ENCODE measurements at regions not wholly inside any gene's neighbourhood (a gene's known extent, or its start where the extent isn't known, plus 50 kb on each side); places are given as distances from the start of the nearest gene placed in this dataset.

- no peak overlapping the region for H3K9ac ChIP-seq (ENCODE audit: low read depth, low read length)
- H3K4me1 ChIP-seq (ENCODE audit: insufficient read depth, low read length) = no peaks in the 10 kb centered on the region
- H3K27me3 ChIP-seq (ENCODE audit: insufficient read depth, low read length) = no peaks in the 10 kb centered on the region
- no peak overlapping the region for H3K27ac ChIP-seq (ENCODE audit: low read length)
- no peaks in the 10 kb centered on the region for H3K36me3 ChIP-seq (ENCODE audit: insufficient read depth, low read depth, low read length)
- H3K9me3 ChIP-seq (ENCODE audit: insufficient read depth, low read depth, low read length) = peaks cover 6% of the 10 kb centered on the region; the same call in 1 of the 2 replicates
- no peak overlapping the region for H3K4me3 ChIP-seq (ENCODE audit: low read length)
Measured at GRCh38 chr5:35513612-35514011, 104.1 kb upstream of the SPEF2 start.

- H3K9me3 ChIP-seq (ENCODE audit: insufficient read depth, low read depth, low read length) = peaks cover 7% of the 10 kb centered on the region
- no peak overlapping the region for H3K27ac ChIP-seq (ENCODE audit: low read length)
- H3K27me3 ChIP-seq (ENCODE audit: insufficient read depth, low read length) = no peaks in the 10 kb centered on the region
- H3K4me1 ChIP-seq (ENCODE audit: insufficient read depth, low read length) = no peaks in the 10 kb centered on the region
- no peak overlapping the region for H3K9ac ChIP-seq (ENCODE audit: low read depth, low read length)
- H3K36me3 ChIP-seq (ENCODE audit: insufficient read depth, low read depth, low read length) = no peaks in the 10 kb centered on the region
- H3K4me3 ChIP-seq (ENCODE audit: low read length) = no peak overlapping the region
Measured at GRCh38 chr5:35502206-35502605, 115.5 kb upstream of the SPEF2 start.

- no peak overlapping the region for H3K27ac ChIP-seq (ENCODE audit: low read length)
- H3K27me3 ChIP-seq (ENCODE audit: insufficient read depth, low read length) = no peaks in the 10 kb centered on the region
Measured at GRCh38 chr5:35488791-35489190, 128.9 kb upstream of the SPEF2 start.

GRCh38 chr5:35488055-35488454 lies 129.6 kb upstream of the SPEF2 start:
- Histone ChIP-seq H3K4me3 (ENCODE audit: low read length) (no peak overlapping the region), H3K9me3 (ENCODE audit: insufficient read depth, low read depth, low read length) (no peaks in the 10 kb centered on the region), H3K27me3 (ENCODE audit: insufficient read depth, low read length) (no peaks in the 10 kb centered on the region), H3K4me1 (ENCODE audit: insufficient read depth, low read length) (peaks cover 7% of the 10 kb centered on the region), H3K27ac (ENCODE audit: low read length) (no peak overlapping the region), H3K9ac (ENCODE audit: low read depth, low read length) (no peak overlapping the region), H3K36me3 (ENCODE audit: insufficient read depth, low read depth, low read length) (no peaks in the 10 kb centered on the region)

More at GRCh38 chr5:35488791-35489190, 128.9 kb upstream of the SPEF2 start:
- no peak overlapping the region for H3K9ac ChIP-seq (ENCODE audit: low read depth, low read length)
- peaks cover 4% of the 10 kb centered on the region for H3K4me1 ChIP-seq (ENCODE audit: insufficient read depth, low read length)
- no peaks in the 10 kb centered on the region for H3K9me3 ChIP-seq (ENCODE audit: insufficient read depth, low read depth, low read length)
- H3K36me3 ChIP-seq (ENCODE audit: insufficient read depth, low read depth, low read length) = no peaks in the 10 kb centered on the region
- H3K4me3 ChIP-seq (ENCODE audit: low read length) = no peak overlapping the region

- Histone ChIP-seq H3K36me3 (ENCODE audit: insufficient read depth, low read depth, low read length) (no peaks in the 10 kb centered on the region), H3K9ac (ENCODE audit: low read depth, low read length) (no peak overlapping the region), H3K27ac (ENCODE audit: low read length) (no peak overlapping the region)
Measured at GRCh38 chr5:35487233-35488025, 130.2 kb upstream of the SPEF2 start.

GRCh38 chr5:35485487-35485886 lies 132.2 kb upstream of the SPEF2 start:
- Histone ChIP-seq H3K9ac (ENCODE audit: low read depth, low read length) (no peak overlapping the region), H3K4me1 (ENCODE audit: insufficient read depth, low read length) (peaks cover 13% of the 10 kb centered on the region), H3K9me3 (ENCODE audit: insufficient read depth, low read depth, low read length) (no peaks in the 10 kb centered on the region), H3K4me3 (ENCODE audit: low read length) (no peak overlapping the region), H3K27me3 (ENCODE audit: insufficient read depth, low read length) (no peaks in the 10 kb centered on the region), H3K36me3 (ENCODE audit: insufficient read depth, low read depth, low read length) (no peaks in the 10 kb centered on the region), H3K27ac (ENCODE audit: low read length) (no peak overlapping the region)

More at GRCh38 chr5:35487233-35488025, 130.2 kb upstream of the SPEF2 start:
- peaks cover 7% of the 10 kb centered on the region for H3K4me1 ChIP-seq (ENCODE audit: insufficient read depth, low read length)
- H3K9me3 ChIP-seq (ENCODE audit: insufficient read depth, low read depth, low read length) = no peaks in the 10 kb centered on the region
- H3K4me3 ChIP-seq (ENCODE audit: low read length) = no peak overlapping the region
- no peaks in the 10 kb centered on the region for H3K27me3 ChIP-seq (ENCODE audit: insufficient read depth, low read length)

- no peaks in the 10 kb centered on the region for H3K9me3 ChIP-seq (ENCODE audit: insufficient read depth, low read depth, low read length)
- no peaks in the 10 kb centered on the region for H3K27me3 ChIP-seq (ENCODE audit: insufficient read depth, low read length)
- no peak overlapping the region for H3K4me3 ChIP-seq (ENCODE audit: low read length)
- peaks cover 13% of the 10 kb centered on the region for H3K4me1 ChIP-seq (ENCODE audit: insufficient read depth, low read length)
- H3K36me3 ChIP-seq (ENCODE audit: insufficient read depth, low read depth, low read length) = no peaks in the 10 kb centered on the region
- H3K27ac ChIP-seq (ENCODE audit: low read length) = no peak overlapping the region
- no peak overlapping the region for H3K9ac ChIP-seq (ENCODE audit: low read depth, low read length)
Measured at GRCh38 chr5:35484241-35484640, 133.4 kb upstream of the SPEF2 start.

GRCh38 chr5:35483780-35484179 lies 133.9 kb upstream of the SPEF2 start:
- H3K9ac ChIP-seq (ENCODE audit: low read depth, low read length) = no peak overlapping the region
- H3K36me3 ChIP-seq (ENCODE audit: insufficient read depth, low read depth, low read length) = no peaks in the 10 kb centered on the region
- peaks cover 13% of the 10 kb centered on the region for H3K4me1 ChIP-seq (ENCODE audit: insufficient read depth, low read length)
- no peaks in the 10 kb centered on the region for H3K27me3 ChIP-seq (ENCODE audit: insufficient read depth, low read length)
- no peak overlapping the region for H3K27ac ChIP-seq (ENCODE audit: low read length)
- no peaks in the 10 kb centered on the region for H3K9me3 ChIP-seq (ENCODE audit: insufficient read depth, low read depth, low read length)
- no peak overlapping the region for H3K4me3 ChIP-seq (ENCODE audit: low read length)

- Histone ChIP-seq H3K27ac (ENCODE audit: low read length) (no peak overlapping the region), H3K4me3 (ENCODE audit: low read length) (no peak overlapping the region), H3K9me3 (ENCODE audit: insufficient read depth, low read depth, low read length) (no peaks in the 10 kb centered on the region), H3K4me1 (ENCODE audit: insufficient read depth, low read length) (peaks cover 13% of the 10 kb centered on the region), H3K9ac (ENCODE audit: low read depth, low read length) (no peak overlapping the region), H3K36me3 (ENCODE audit: insufficient read depth, low read depth, low read length) (no peaks in the 10 kb centered on the region), H3K27me3 (ENCODE audit: insufficient read depth, low read length) (no peaks in the 10 kb centered on the region)
Measured at GRCh38 chr5:35483191-35483590, 134.5 kb upstream of the SPEF2 start.

- Histone ChIP-seq H3K4me1 (ENCODE audit: insufficient read depth, low read length) (peaks cover 13% of the 10 kb centered on the region), H3K27me3 (ENCODE audit: insufficient read depth, low read length) (no peaks in the 10 kb centered on the region), H3K9ac (ENCODE audit: low read depth, low read length) (no peak overlapping the region), H3K27ac (ENCODE audit: low read length) (no peak overlapping the region), H3K9me3 (ENCODE audit: insufficient read depth, low read depth, low read length) (no peaks in the 10 kb centered on the region), H3K36me3 (ENCODE audit: insufficient read depth, low read depth, low read length) (no peaks in the 10 kb centered on the region), H3K4me3 (ENCODE audit: low read length) (no peak overlapping the region)
Measured at GRCh38 chr5:35482167-35482755, 135.4 kb upstream of the SPEF2 start.

- Histone ChIP-seq H3K27me3 (ENCODE audit: insufficient read depth, low read length) (no peaks in the 10 kb centered on the region), H3K4me1 (ENCODE audit: insufficient read depth, low read length) (peaks cover 9% of the 10 kb centered on the region; the same call in 1 of the 2 replicates), H3K27ac (ENCODE audit: low read length) (no peak overlapping the region), H3K9me3 (ENCODE audit: insufficient read depth, low read depth, low read length) (no peaks in the 10 kb centered on the region), H3K4me3 (ENCODE audit: low read length) (no peak overlapping the region), H3K36me3 (ENCODE audit: insufficient read depth, low read depth, low read length) (no peaks in the 10 kb centered on the region), H3K9ac (ENCODE audit: low read depth, low read length) (no peak overlapping the region)
Measured at GRCh38 chr5:35478856-35479682, 138.6 kb upstream of the SPEF2 start.

Data from iPS-20b (cell line).